Small intestine (tissue), 7 donors: ENCODE measurements at regions not wholly inside any gene's neighbourhood (a gene's known extent, or its start where the extent isn't known, plus 50 kb on each side); places are given as distances from the start of the nearest gene placed in this dataset.

Source experiments
- DNase-seq, 2 donors: peaks; one replicate each; pipeline versions ENCODE4 v3.0.0 to v3.0.0-alpha.2; 2013
- FAIRE-seq: peaks from 2 replicates; lab custom pipeline; 2012; peaks lifted over from hg19 to GRCh38; lab: Jason Lieb, UNC
- H3K27ac ChIP-seq, 3 donors: one replicate each; pipeline ENCODE4 v1.5.1; 2013; ENCODE audit warnings: low read length in 2 of 3, mild to moderate bottlenecking in 2 of 3, control low read depth in 1 of 3, inconsistent platforms in 1 of 3, low read depth in 1 of 3, moderate library complexity in 1 of 3
- H3K27me3 ChIP-seq, 3 donors: one replicate each; pipeline ENCODE4 v1.6.1; 2013; ENCODE audit warnings: low read length in 3 of 3, inconsistent platforms in 1 of 3; ENCODE audit not compliant: control insufficient read depth in 3 of 3, insufficient read depth in 3 of 3
- H3K36me3 ChIP-seq, 3 donors: one replicate each; pipeline ENCODE4 v1.6.1; 2013; ENCODE audit warnings: low read length in 3 of 3, inconsistent platforms in 1 of 3, low read depth in 1 of 3, mild to moderate bottlenecking in 1 of 3, moderate library complexity in 1 of 3; ENCODE audit not compliant: control insufficient read depth in 3 of 3, insufficient read depth in 2 of 3
- H3K4me1 ChIP-seq, 3 donors: one replicate each; pipeline ENCODE4 v1.6.1; 2013; ENCODE audit warnings: low read length in 2 of 3, inconsistent platforms in 1 of 3, low read depth in 1 of 3, mild to moderate bottlenecking in 1 of 3, moderate library complexity in 1 of 3; ENCODE audit not compliant: control insufficient read depth in 3 of 3, insufficient read depth in 2 of 3
- H3K4me3 ChIP-seq, 3 donors: one replicate each; pipeline ENCODE4 v1.5.1; 2013; ENCODE audit warnings: low read length in 3 of 3, control low read depth in 1 of 3, inconsistent platforms in 1 of 3, low read depth in 1 of 3, mild to moderate bottlenecking in 1 of 3, moderate library complexity in 1 of 3
- H3K9me3 ChIP-seq, 2 donors: one replicate each; pipeline ENCODE4 v1.6.1; 2013; ENCODE audit warnings: low read depth in 1 of 2, low read length in 1 of 2; ENCODE audit not compliant: control insufficient read depth in 2 of 2, insufficient read depth in 1 of 2
- WGBS, 3 donors: extraction: QIAGEN DNeasy Blood & Tissue Kit; methylation state at CpG; one replicate each; pipeline ENCODE4 v1.1.7; 2013; 5-methylcytosine and 5-hydroxymethylcytosine counted together
- donor health status: healthy with polysubstance abuse.
- donor health status: control.
- donor health status: control.
- donor health status: Bipolar disorder and iron deficiency.
- donor health status: healthy.

- Histone ChIP-seq H3K4me1 (no peaks in the 10 kb centered on the region), H3K27ac (no peak overlapping the region), H3K9me3 (no peaks in the 10 kb centered on the region), H3K27me3 (no peaks in the 10 kb centered on the region), H3K4me3 (no peak overlapping the region), H3K36me3 (no peaks in the 10 kb centered on the region)
- WGBS, 3 donors = 51 to 70% (median 56%) methylated on average over 9 of the region's 9 CpGs
- no peak for FAIRE-seq
- no peak for DNase-seq
These were observed 269.4 kb downstream of the LOXHD1 start for GRCh38 chr18:46387441-46388131.

GRCh38 chr18:46388286-46388685 lies 268.7 kb downstream of the LOXHD1 start:
- no peaks in the 10 kb centered on the region for H3K9me3 ChIP-seq
- WGBS, 3 donors = 52 to 74% (median 56%) methylated on average over 6 of the region's 6 CpGs
- FAIRE-seq (no peak), DNase-seq (no peak)
- no peaks in the 10 kb centered on the region for H3K36me3 ChIP-seq
- no peaks in the 10 kb centered on the region for H3K27me3 ChIP-seq
- H3K27ac ChIP-seq = no peak overlapping the region
- no peaks in the 10 kb centered on the region for H3K4me1 ChIP-seq
- no peak overlapping the region for H3K4me3 ChIP-seq

GRCh38 chr18:46392576-46392975 lies 264.4 kb downstream of the LOXHD1 start:
- Histone ChIP-seq H3K27me3 (no peaks in the 10 kb centered on the region), H3K27ac (no peak overlapping the region), H3K4me1 (no peaks in the 10 kb centered on the region), H3K36me3 (no peaks in the 10 kb centered on the region), H3K4me3 (no peak overlapping the region), H3K9me3 (no peaks in the 10 kb centered on the region)
- WGBS, 3 donors = 92 to 96% (median 94%) methylated on average over 9 of the region's 9 CpGs
- FAIRE-seq (no peak), DNase-seq (no peak)

GRCh38 chr18:46393230-46393629 lies 263.8 kb downstream of the LOXHD1 start:
- no peaks in the 10 kb centered on the region for H3K36me3 ChIP-seq
- no peaks in the 10 kb centered on the region for H3K9me3 ChIP-seq
- H3K27me3 ChIP-seq = no peaks in the 10 kb centered on the region
- 76 to 81% (median 76%) methylated on average over 7 to 8 of the region's 8 CpGs for WGBS, 3 donors
- H3K27ac ChIP-seq = no peak overlapping the region
- no peaks in the 10 kb centered on the region for H3K4me1 ChIP-seq
- FAIRE-seq = no peak
- no peak overlapping the region for H3K4me3 ChIP-seq
- DNase-seq = no peak

DNA sequence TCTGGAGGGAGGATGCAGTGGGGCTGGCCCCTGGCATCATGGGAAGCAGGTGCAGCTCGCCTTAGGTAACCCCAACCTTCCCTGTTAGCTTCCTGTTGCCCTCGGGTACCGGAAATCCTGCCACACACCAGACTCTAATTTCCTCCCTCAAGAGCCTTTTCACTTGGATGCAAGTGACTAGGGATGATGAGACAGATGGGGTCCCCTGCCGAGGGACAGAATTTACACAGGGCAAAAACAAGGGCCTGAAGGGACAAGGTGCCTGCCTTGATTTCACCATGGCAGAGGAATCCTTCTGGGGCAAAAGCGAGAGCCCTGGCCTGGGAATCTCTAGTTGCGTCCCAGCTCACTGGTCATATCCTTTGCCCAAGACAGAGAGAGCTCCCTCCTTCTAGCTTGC lies 263.1 kb downstream of the LOXHD1 start:
- no peak for FAIRE-seq
- no peaks in the 10 kb centered on the region for H3K4me1 ChIP-seq
- 76 to 79% (median 76%) methylated on average over 6 of the region's 6 CpGs for WGBS, 3 donors

DNA sequence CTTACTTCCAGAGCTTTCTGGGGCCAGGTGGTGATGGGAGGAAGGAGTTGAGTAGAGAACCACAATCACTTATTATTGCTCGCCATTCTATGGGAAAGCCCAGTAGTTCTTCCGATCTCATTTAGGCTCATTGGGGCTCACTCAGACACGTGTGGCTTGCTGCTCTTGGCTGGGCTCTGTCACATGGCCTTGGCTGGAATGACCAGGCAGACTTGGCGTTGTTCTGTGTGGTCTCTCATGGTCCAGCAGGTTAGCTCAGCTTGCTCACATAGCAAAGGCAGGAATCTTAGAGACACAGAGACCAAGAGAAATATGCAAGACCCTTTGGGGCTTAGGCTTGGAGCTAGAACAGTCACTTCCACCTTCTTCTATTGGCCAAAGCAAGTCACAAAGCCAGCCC lies 261.2 kb downstream of the LOXHD1 start:
- H3K27ac ChIP-seq = no peak overlapping the region
- H3K4me1 ChIP-seq = no peaks in the 10 kb centered on the region
- DNase-seq (no peak), FAIRE-seq (no peak)
- WGBS, 3 donors = 80 to 91% (median 90%) methylated on average over 4 of the region's 4 CpGs
- no peaks in the 10 kb centered on the region for H3K9me3 ChIP-seq
- no peaks in the 10 kb centered on the region for H3K36me3 ChIP-seq
- no peaks in the 10 kb centered on the region for H3K27me3 ChIP-seq
- no peak overlapping the region for H3K4me3 ChIP-seq

More for the DNA sequence above, 263.1 kb downstream of the LOXHD1 start:
- H3K36me3 ChIP-seq = no peaks in the 10 kb centered on the region
- no peak overlapping the region for H3K27ac ChIP-seq
- no peak overlapping the region for H3K4me3 ChIP-seq
- H3K27me3 ChIP-seq = no peaks in the 10 kb centered on the region
- no peak for DNase-seq
- no peaks in the 10 kb centered on the region for H3K9me3 ChIP-seq

DNA sequence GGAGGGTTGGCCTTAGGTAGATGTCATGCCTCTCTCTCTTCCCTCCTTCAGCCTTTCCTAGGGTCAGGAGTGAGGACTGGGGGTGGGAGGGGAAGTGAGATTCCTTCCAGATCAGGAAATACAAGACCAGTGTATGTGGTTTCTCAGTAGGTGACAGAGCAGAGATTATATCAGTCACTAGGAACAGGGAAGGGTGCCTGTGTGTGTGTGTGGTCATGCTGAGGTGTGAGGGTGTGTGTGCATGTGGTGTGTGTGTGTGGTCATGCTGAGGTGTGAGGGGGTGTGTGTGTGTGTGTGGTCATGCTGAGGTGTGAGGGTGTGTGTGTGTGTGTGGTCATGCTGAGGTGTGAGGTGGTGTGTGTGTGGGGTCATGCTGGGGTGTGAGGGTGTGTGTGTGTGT lies 259.8 kb downstream of the LOXHD1 start:
- no peaks in the 10 kb centered on the region for H3K27me3 ChIP-seq
- DNase-seq (no peak), FAIRE-seq (no peak)
- no peaks in the 10 kb centered on the region for H3K9me3 ChIP-seq
- no peak overlapping the region for H3K4me3 ChIP-seq
- no peaks in the 10 kb centered on the region for H3K4me1 ChIP-seq
- H3K36me3 ChIP-seq = no peaks in the 10 kb centered on the region
- H3K27ac ChIP-seq = no peak overlapping the region

DNA sequence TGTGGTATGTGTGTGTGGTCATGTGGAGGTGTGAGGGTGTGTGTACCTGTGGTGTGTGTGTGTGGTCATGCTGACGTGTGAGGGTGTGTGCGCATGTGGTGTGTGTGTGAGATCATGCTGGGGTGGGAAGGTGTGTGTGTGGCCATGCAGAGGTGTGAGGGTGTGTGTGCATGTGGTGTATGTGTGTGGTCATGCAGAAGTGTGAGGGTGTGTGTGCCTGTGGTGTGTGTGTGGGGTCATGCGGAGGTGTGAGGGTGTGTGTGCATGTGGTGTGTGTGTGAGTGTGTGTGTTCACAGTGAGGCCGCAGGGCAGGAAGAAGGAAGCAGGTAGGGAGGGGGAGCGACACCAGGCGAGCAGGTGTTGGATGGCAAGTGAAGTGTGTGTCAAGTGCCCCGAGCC lies 259.0 kb downstream of the LOXHD1 start:
- WGBS, 3 donors = 64 to 78% (median 64%) methylated on average over 7 of the region's 7 CpGs
- H3K9me3 ChIP-seq = no peaks in the 10 kb centered on the region
- H3K4me1 ChIP-seq = no peaks in the 10 kb centered on the region
- no peaks in the 10 kb centered on the region for H3K27me3 ChIP-seq
- H3K36me3 ChIP-seq = no peaks in the 10 kb centered on the region
- H3K27ac ChIP-seq = no peak overlapping the region
- H3K4me3 ChIP-seq = no peak overlapping the region
- DNase-seq (no peak), FAIRE-seq (no peak)

DNA sequence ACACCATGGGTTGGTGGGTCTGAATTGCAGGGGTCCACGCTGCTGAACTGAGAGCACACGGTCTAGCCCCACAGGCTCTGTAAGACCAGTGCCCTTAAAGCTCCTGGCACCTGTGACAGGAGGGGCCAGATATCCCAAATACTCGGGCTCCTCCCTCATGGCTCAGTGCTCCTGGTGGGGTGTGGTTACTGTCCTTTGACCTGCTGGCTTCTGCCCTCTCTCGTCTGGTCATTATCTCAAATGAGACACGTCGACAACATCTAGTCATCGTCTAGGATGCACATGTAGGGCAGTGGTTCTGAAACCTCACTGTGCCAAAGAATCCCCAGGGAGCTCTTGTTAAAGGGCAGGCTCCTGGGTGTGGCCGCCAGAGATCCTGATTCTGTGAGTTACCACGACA lies 258.4 kb downstream of the LOXHD1 start:
- H3K27me3 ChIP-seq = no peaks in the 10 kb centered on the region
- H3K9me3 ChIP-seq = no peaks in the 10 kb centered on the region
- no peak for FAIRE-seq
- H3K27ac ChIP-seq = no peak overlapping the region
- 45 to 70% (median 46%) methylated on average over 9 of the region's 9 CpGs for WGBS, 3 donors
- no peaks in the 10 kb centered on the region for H3K36me3 ChIP-seq
- DNase-seq = no peak
- no peaks in the 10 kb centered on the region for H3K4me1 ChIP-seq
- H3K4me3 ChIP-seq = no peak overlapping the region
